H9 (cell line): ENCODE measurements at regions not wholly inside any gene's neighbourhood (a gene's known extent, or its start where the extent isn't known, plus 50 kb on each side); places are given as distances from the start of the nearest gene placed in this dataset.

Experiments used
- DNase-seq: peaks from one replicate; pipeline ENCODE4 v3.0.0-alpha.2; 2017
- H2AFZ ChIP-seq: one replicate; pipeline ENCODE4 v1.6.1; 2013; ENCODE audit warnings: mild to moderate bottlenecking, low read length, control low read depth, moderate library complexity
- H2AK5ac ChIP-seq: 2 replicates; pipeline ENCODE4 v1.6.1; 2013; ENCODE audit warnings: low read length, control low read depth, mixed read lengths; ENCODE audit not compliant: insufficient read length
- H2BK120ac ChIP-seq: one replicate; pipeline ENCODE4 v1.6.1; 2013; ENCODE audit warnings: low read depth, mild to moderate bottlenecking, low read length, control low read depth, inconsistent platforms; ENCODE audit not compliant: poor library complexity, severe bottlenecking
- H2BK12ac ChIP-seq: 2 replicates; pipeline ENCODE4 v1.6.1; 2013; ENCODE audit warnings: low read length, control low read depth, mixed read lengths, low read depth; ENCODE audit not compliant: insufficient read length
- H2BK15ac ChIP-seq: 2 replicates; pipeline ENCODE4 v1.6.1; 2013; ENCODE audit warnings: low read depth, low read length, control low read depth
- H2BK20ac ChIP-seq: one replicate; pipeline ENCODE4 v1.6.1; 2013; ENCODE audit warnings: low read depth, mild to moderate bottlenecking, low read length, control low read depth, inconsistent platforms; ENCODE audit not compliant: poor library complexity, severe bottlenecking
- H2BK5ac ChIP-seq: 2 replicates; pipeline ENCODE4 v1.6.1; 2013; ENCODE audit warnings: low read length, control low read depth, mixed read lengths; ENCODE audit not compliant: insufficient read length
- H3K14ac ChIP-seq: 2 replicates; pipeline ENCODE4 v1.6.1; 2013; ENCODE audit warnings: low read length, control low read depth; ENCODE audit not compliant: insufficient read depth
- H3K18ac ChIP-seq: 2 replicates; pipeline ENCODE4 v1.6.1; 2013; ENCODE audit warnings: low read depth, mild to moderate bottlenecking, mixed read lengths, low read length, control low read depth; ENCODE audit not compliant: insufficient read length
- H3K23ac ChIP-seq: 2 replicates; pipeline ENCODE4 v1.6.1; 2013; ENCODE audit warnings: low read length, control low read depth, mixed read lengths, low read depth; ENCODE audit not compliant: insufficient read length
- H3K23me2 ChIP-seq: 2 replicates; pipeline ENCODE4 v1.6.1; 2013; ENCODE audit warnings: low read depth, mild to moderate bottlenecking, mixed read lengths, low read length, control low read depth; ENCODE audit not compliant: insufficient read length, poor library complexity, severe bottlenecking
- H3K27ac ChIP-seq: 2 replicates; pipeline ENCODE4 v1.5.1; 2013; ENCODE audit warnings: low read length, control low read depth, mixed read lengths, low read depth; ENCODE audit not compliant: insufficient read length
- H3K27me3 ChIP-seq: 2 replicates; pipeline ENCODE4 v1.6.1; 2013; ENCODE audit warnings: low read length, control low read depth, inconsistent platforms; ENCODE audit not compliant: insufficient read depth
- H3K4ac ChIP-seq: 2 replicates; pipeline ENCODE4 v1.6.1; 2013; ENCODE audit warnings: low read depth, mild to moderate bottlenecking, control low read depth, inconsistent platforms, low read length, moderate library complexity
- H3K4me1 ChIP-seq: 2 replicates; pipeline ENCODE4 v1.6.1; 2013; ENCODE audit warnings: low read length, control low read depth, inconsistent platforms; ENCODE audit not compliant: insufficient read depth
- H3K4me2 ChIP-seq: 2 replicates; pipeline ENCODE4 v1.6.1; 2013; ENCODE audit warnings: low read length, control low read depth, mixed read lengths; ENCODE audit not compliant: insufficient read length, insufficient read depth
- H3K56ac ChIP-seq: 2 replicates; pipeline ENCODE4 v1.6.1; 2013; ENCODE audit warnings: low read depth, mild to moderate bottlenecking, mixed read lengths, low read length, control low read depth; ENCODE audit not compliant: insufficient read length
- H3K79me1 ChIP-seq: 2 replicates; pipeline ENCODE4 v1.6.1; 2013; ENCODE audit warnings: low read depth, mild to moderate bottlenecking, moderate library complexity, low read length, control low read depth, inconsistent platforms; ENCODE audit not compliant: insufficient read depth, poor library complexity, severe bottlenecking
- H3K79me2 ChIP-seq: 2 replicates; pipeline ENCODE4 v1.6.1; 2013; ENCODE audit warnings: low read length, control low read depth, inconsistent platforms; ENCODE audit not compliant: insufficient read depth
- H3K9ac ChIP-seq: 2 replicates; pipeline ENCODE4 v1.6.1; 2013; ENCODE audit warnings: low read length, control low read depth, mixed read lengths; ENCODE audit not compliant: insufficient read length; ENCODE audit errors: extremely low read depth
- H3K9me3 ChIP-seq: one replicate; pipeline ENCODE4 v1.6.1; 2013; ENCODE audit warnings: low read depth, low read length, inconsistent platforms; ENCODE audit not compliant: control insufficient read depth
- H3T11ph ChIP-seq: one replicate; pipeline ENCODE4 v1.6.1; 2013; ENCODE audit warnings: mild to moderate bottlenecking, low read length, control low read depth, inconsistent platforms
- H4K20me1 ChIP-seq: one replicate; pipeline ENCODE4 v1.6.1; 2013; ENCODE audit not compliant: control insufficient read depth, insufficient read length, insufficient read depth
- H4K5ac ChIP-seq: 2 replicates; pipeline ENCODE4 v1.6.1; 2013; ENCODE audit warnings: low read depth, mild to moderate bottlenecking, mixed read lengths, low read length, control low read depth; ENCODE audit not compliant: insufficient read length
- H4K8ac ChIP-seq: replicated peaks from 2 replicates; pipeline ENCODE4 v1.6.1; 2013; ENCODE audit warnings: low read length, control low read depth, mixed read lengths, low read depth; ENCODE audit not compliant: insufficient read length
- H4K91ac ChIP-seq: 2 replicates; pipeline ENCODE4 v1.6.1; 2013; ENCODE audit warnings: low read depth, mild to moderate bottlenecking, moderate library complexity, mixed read lengths, low read length, control low read depth; ENCODE audit not compliant: insufficient read length
- H3K27ac Mint-ChIP-seq, 3 experiments: 2 replicates in 2 of 3; 3 replicates in 1 of 3; pipeline ENCODE4 v1.8.0; 2020 to 2021; ENCODE audit warnings: mixed read lengths in 3 of 3, mild to moderate bottlenecking in 1 of 3, moderate library complexity in 1 of 3
- H3K27me3 Mint-ChIP-seq: 2 replicates; pipeline ENCODE4 v1.8.0; 2021; ENCODE audit warnings: low read depth, mild to moderate bottlenecking, moderate library complexity, mixed read lengths
- H3K36me3 Mint-ChIP-seq, 3 experiments: 2 replicates in 2 of 3; 3 replicates in 1 of 3; pipeline ENCODE4 v1.8.0; 2020 to 2021; ENCODE audit warnings: low read depth in 3 of 3, mixed read lengths in 3 of 3; ENCODE audit not compliant: insufficient read depth in 1 of 3
- H3K4me1 Mint-ChIP-seq, 2 experiments: 2 replicates each; pipeline ENCODE4 v1.8.0; 2020; ENCODE audit warnings: mixed read lengths in 2 of 2
- H3K4me3 Mint-ChIP-seq, 2 experiments: 2 replicates in 1 of 2; 3 replicates in 1 of 2; pipeline ENCODE4 v1.8.0; 2020 to 2021; ENCODE audit warnings: mild to moderate bottlenecking in 2 of 2, mixed read lengths in 2 of 2, moderate library complexity in 1 of 2
- H3K9me3 Mint-ChIP-seq, 2 experiments: 2 replicates in 1 of 2; 3 replicates in 1 of 2; pipeline ENCODE4 v1.8.0; 2020; ENCODE audit warnings: mild to moderate bottlenecking in 2 of 2, mixed read lengths in 2 of 2, moderate library complexity in 1 of 2
- whole genome bisulfite sequencing: extraction: QIAGEN DNeasy Blood & Tissue Kit; methylation state at CpG from one replicate; pipeline ENCODE4 v1.1.7; 2013; ENCODE audit warnings: missing lambda C conversion rate, low lambda C conversion rate, mixed read lengths; ENCODE audit not compliant: insufficient read length; ENCODE audit errors: extremely low coverage; 5-methylcytosine and 5-hydroxymethylcytosine counted together
- TF ChIP-seq, protein P1 (sequence below): fragments of 200-600 bp; sonication (generic); conservative IDR thresholded peaks from 3 replicates; pipeline ENCODE4 v1.8.0; 2021; ENCODE audit warnings: antibody characterized with exemption, mild to moderate bottlenecking

DNA sequence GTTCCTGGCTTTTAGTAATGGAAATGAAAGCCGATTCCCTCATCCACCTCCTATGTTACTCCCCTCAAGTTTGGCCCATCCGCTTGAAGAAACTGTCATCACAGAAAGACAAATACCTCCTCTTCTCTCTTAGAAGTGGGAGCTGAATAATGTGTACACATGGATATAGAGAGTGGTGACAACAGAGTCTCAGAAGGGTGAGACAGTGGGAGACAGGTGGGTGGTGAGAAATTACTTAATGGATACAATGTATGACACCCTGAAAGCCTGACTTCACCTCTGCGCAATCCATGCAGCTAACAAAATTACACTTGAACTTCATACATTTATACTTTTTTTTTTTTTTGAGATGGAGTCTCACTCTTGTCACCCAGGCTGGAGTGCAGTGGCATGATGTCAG lies 217.5 kb downstream of the SKIDA1 start:
- Histone ChIP-seq H3K18ac (no peak overlapping the region), H3K9ac (no peak overlapping the region), H2AFZ (no peak overlapping the region), H4K8ac (no peak overlapping the region), H3K4me1 (no peaks in the 10 kb centered on the region; the same call in 1 of the 2 replicates), H3K14ac (no peak overlapping the region), H3K23ac (no peak overlapping the region), H2BK120ac (no peak overlapping the region), H3K27me3 (no peaks in the 10 kb centered on the region), H3K4ac (no peak overlapping the region), H3K9me3 (no peaks in the 10 kb centered on the region), H3K27ac (no peak overlapping the region), H3K79me1 (no peaks in the 10 kb centered on the region), H2BK20ac (no peak overlapping the region), H2BK15ac (no peak overlapping the region), H4K91ac (no peak overlapping the region), H3K79me2 (no peaks in the 10 kb centered on the region), H3T11ph (no peak overlapping the region), H2BK5ac (no peak overlapping the region), H4K5ac (no peak overlapping the region), H3K23me2 (no peaks in the 10 kb centered on the region), H3K56ac (no peak overlapping the region), H4K20me1 (no peaks in the 10 kb centered on the region), H2BK12ac (peak overlapping the region; percentile 23), H3K4me2 (no peak overlapping the region), H2AK5ac (no peak overlapping the region)
- H3K27ac Mint-ChIP-seq = no peak overlapping the region; a peak in 1 of 7 replicates
- H3K9me3 Mint-ChIP-seq = peaks cover 0 to 4% of the 10 kb centered on the region in 2 experiments; a peak in 1 of 5 replicates
- H3K27me3 Mint-ChIP-seq = no peaks in the 10 kb centered on the region
- peaks cover 0 to 4% (median 0%) of the 10 kb centered on the region in 3 experiments; a peak in 3 of 7 replicates for H3K36me3 Mint-ChIP-seq
- H3K4me1 Mint-ChIP-seq = peaks cover 11 to 17% of the 10 kb centered on the region in 2 experiments
- no peak for DNase-seq
- WGBS = no CpG with 5 or more reads among the region's 3 CpGs
- no peak overlapping the region for H3K4me3 Mint-ChIP-seq
- TF ChIP-seq, protein P1, sequence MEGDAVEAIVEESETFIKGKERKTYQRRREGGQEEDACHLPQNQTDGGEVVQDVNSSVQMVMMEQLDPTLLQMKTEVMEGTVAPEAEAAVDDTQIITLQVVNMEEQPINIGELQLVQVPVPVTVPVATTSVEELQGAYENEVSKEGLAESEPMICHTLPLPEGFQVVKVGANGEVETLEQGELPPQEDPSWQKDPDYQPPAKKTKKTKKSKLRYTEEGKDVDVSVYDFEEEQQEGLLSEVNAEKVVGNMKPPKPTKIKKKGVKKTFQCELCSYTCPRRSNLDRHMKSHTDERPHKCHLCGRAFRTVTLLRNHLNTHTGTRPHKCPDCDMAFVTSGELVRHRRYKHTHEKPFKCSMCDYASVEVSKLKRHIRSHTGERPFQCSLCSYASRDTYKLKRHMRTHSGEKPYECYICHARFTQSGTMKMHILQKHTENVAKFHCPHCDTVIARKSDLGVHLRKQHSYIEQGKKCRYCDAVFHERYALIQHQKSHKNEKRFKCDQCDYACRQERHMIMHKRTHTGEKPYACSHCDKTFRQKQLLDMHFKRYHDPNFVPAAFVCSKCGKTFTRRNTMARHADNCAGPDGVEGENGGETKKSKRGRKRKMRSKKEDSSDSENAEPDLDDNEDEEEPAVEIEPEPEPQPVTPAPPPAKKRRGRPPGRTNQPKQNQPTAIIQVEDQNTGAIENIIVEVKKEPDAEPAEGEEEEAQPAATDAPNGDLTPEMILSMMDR = no peak
